Type B pancreatic cell (in vitro differentiated cells): ENCODE measurements at regions not wholly inside any gene's neighbourhood (a gene's known extent, or its start where the extent isn't known, plus 50 kb on each side); places are given as distances from the start of the nearest gene placed in this dataset.

Source experiments
- DNase-seq: peaks from one replicate; pipeline ENCODE4 v3.0.0; 2021; ENCODE audit warnings: mixed read lengths; ENCODE audit not compliant: unreplicated experiment; ENCODE audit errors: extremely low spot score
- H3K27ac Mint-ChIP-seq: 2 replicates; pipeline ENCODE4 v1.8.0; 2021; ENCODE audit warnings: mild to moderate bottlenecking, mixed read lengths
- H3K27me3 Mint-ChIP-seq: 2 replicates; pipeline ENCODE4 v1.8.0; 2021; ENCODE audit warnings: mixed read lengths
- H3K36me3 Mint-ChIP-seq: 2 replicates; pipeline ENCODE4 v1.8.0; 2021; ENCODE audit warnings: mixed read lengths
- H3K4me1 Mint-ChIP-seq: one replicate; pipeline ENCODE4 v1.8.0; 2021; ENCODE audit warnings: mixed read lengths; ENCODE audit not compliant: unreplicated experiment
- H3K4me3 Mint-ChIP-seq: 2 replicates; pipeline ENCODE4 v1.8.0; 2021; ENCODE audit warnings: mild to moderate bottlenecking, mixed read lengths
- H3K9me3 Mint-ChIP-seq: 2 replicates; pipeline ENCODE4 v1.8.0; 2021; ENCODE audit warnings: mixed read lengths
- TF ChIP-seq, protein P1 (sequence below): fragments of 200-600 bp; sonication (generic); conservative IDR thresholded peaks from 2 replicates; pipeline ENCODE4 v1.5.0; 2021; ENCODE audit warnings: antibody characterized with exemption, mild to moderate bottlenecking

GRCh38 chr21:35868869-35869223, 191.5 kb downstream of the SETD4 start:
- Mint-ChIP-seq H3K9me3 (peaks cover 6% of the 10 kb centered on the region), H3K27ac (no peak overlapping the region), H3K27me3 (no peaks in the 10 kb centered on the region), H3K4me3 (no peak overlapping the region), H3K4me1 (no peaks in the 10 kb centered on the region), H3K36me3 (no peaks in the 10 kb centered on the region)
- TF ChIP-seq, protein P1, sequence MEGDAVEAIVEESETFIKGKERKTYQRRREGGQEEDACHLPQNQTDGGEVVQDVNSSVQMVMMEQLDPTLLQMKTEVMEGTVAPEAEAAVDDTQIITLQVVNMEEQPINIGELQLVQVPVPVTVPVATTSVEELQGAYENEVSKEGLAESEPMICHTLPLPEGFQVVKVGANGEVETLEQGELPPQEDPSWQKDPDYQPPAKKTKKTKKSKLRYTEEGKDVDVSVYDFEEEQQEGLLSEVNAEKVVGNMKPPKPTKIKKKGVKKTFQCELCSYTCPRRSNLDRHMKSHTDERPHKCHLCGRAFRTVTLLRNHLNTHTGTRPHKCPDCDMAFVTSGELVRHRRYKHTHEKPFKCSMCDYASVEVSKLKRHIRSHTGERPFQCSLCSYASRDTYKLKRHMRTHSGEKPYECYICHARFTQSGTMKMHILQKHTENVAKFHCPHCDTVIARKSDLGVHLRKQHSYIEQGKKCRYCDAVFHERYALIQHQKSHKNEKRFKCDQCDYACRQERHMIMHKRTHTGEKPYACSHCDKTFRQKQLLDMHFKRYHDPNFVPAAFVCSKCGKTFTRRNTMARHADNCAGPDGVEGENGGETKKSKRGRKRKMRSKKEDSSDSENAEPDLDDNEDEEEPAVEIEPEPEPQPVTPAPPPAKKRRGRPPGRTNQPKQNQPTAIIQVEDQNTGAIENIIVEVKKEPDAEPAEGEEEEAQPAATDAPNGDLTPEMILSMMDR, result no peak
- DNase-seq, result no peak

DNA sequence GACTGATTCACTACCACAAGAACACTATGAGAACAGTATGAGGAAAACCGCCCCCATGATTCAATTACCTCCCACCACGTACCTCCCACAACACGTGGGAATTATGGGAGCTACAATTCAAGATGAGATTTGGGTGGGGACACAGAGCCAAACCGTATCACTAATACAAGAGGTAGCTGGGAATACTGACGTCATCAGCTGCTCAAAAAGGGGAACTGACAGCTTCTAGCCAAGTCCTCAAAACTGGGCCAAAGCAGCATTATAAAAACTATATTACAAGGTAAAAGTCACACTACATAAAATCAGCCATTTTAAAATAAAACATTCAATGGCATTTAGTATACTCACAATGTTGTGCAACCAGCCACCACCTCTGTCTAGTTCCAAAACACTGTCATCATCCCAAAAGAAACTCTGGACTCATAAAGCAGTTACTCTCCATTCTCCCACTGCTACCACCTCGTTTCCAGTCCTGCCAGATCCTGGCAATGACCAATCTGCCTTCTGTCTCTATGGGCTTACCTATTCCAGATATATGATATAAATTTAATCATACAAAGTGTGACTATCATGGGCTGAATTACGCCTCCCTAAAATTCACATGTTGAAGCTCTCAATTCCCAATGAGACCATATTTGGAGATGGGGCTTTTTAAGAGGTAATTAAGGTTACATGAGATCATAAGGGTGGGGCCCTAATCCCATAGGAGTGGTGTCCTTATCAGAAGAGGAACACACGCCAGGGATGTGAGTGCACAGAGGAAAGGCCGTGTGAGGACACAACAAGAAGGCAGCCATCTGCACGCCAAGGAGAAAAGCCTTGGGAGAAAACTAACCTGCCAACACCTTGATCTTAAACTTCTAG, 192.1 kb downstream of the SETD4 start:
- H3K36me3 Mint-ChIP-seq, result no peaks in the 10 kb centered on the region
- H3K27ac Mint-ChIP-seq, result no peak overlapping the region
- TF ChIP-seq, protein P1, result no peak
- H3K9me3 Mint-ChIP-seq, result peaks cover 6% of the 10 kb centered on the region
- no peak for DNase-seq
- no peaks in the 10 kb centered on the region for H3K27me3 Mint-ChIP-seq
- H3K4me1 Mint-ChIP-seq, result no peaks in the 10 kb centered on the region
- H3K4me3 Mint-ChIP-seq, result no peak overlapping the region

DNA sequence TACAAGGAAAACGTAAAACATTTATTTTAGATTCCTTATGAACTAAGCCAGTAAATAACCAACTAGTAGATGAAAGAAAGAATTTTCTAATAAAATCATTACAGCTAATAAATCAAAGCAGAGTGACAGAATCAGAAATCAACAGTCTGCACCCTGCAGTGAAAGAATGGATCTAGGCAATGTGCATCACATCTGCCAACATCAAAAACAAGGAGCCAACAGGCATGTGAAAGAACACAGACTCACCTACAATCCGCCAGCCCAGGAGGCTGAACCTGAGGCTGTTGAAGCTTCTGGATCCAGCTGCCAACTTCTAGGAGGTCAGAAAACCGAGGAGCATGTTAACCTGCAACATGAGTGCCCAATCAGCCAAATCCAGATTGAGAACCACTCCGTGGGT, 196.3 kb downstream of the SETD4 start:
- no peak for DNase-seq
- no peaks in the 10 kb centered on the region for H3K4me1 Mint-ChIP-seq
- TF ChIP-seq, protein P1, result no peak
- H3K9me3 Mint-ChIP-seq, result no peaks in the 10 kb centered on the region
- no peak overlapping the region for H3K27ac Mint-ChIP-seq
- peaks cover 3% of the 10 kb centered on the region for H3K27me3 Mint-ChIP-seq
- H3K36me3 Mint-ChIP-seq, result no peaks in the 10 kb centered on the region
- no peak overlapping the region for H3K4me3 Mint-ChIP-seq

GRCh38 chr21:35862969-35863368, 197.4 kb downstream of the SETD4 start:
- no peak for DNase-seq
- H3K4me3 Mint-ChIP-seq, result no peak overlapping the region
- H3K27ac Mint-ChIP-seq, result no peak overlapping the region
- no peaks in the 10 kb centered on the region for H3K36me3 Mint-ChIP-seq
- TF ChIP-seq, protein P1, result no peak
- peaks cover 3% of the 10 kb centered on the region for H3K27me3 Mint-ChIP-seq
- no peaks in the 10 kb centered on the region for H3K9me3 Mint-ChIP-seq
- no peaks in the 10 kb centered on the region for H3K4me1 Mint-ChIP-seq

DNA sequence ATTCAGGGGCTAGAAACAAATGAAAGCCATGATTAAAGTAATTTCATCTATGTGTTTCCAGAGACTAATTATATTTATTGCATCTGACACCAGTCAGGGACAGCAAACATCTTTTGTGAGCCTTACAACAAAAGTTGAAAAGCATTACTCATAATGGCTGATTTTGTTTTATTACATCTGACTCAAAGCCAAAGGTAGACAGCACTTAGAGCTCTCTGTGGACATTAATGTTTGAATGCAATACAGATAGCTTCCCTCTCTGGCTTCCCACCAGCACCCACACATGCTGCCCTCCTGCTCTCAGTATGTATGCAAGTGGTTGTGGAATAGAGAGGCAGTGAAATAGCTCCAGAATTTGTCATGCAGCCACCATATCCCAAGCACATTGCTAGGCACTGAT, 198.7 kb downstream of the SETD4 start:
- H3K27me3 Mint-ChIP-seq, result peaks cover 3% of the 10 kb centered on the region
- H3K9me3 Mint-ChIP-seq, result no peaks in the 10 kb centered on the region
- no peak overlapping the region for H3K4me3 Mint-ChIP-seq
- TF ChIP-seq, protein P1, result no peak
- no peaks in the 10 kb centered on the region for H3K36me3 Mint-ChIP-seq
- H3K4me1 Mint-ChIP-seq, result no peaks in the 10 kb centered on the region
- no peak for DNase-seq
- no peak overlapping the region for H3K27ac Mint-ChIP-seq
